ENCODE measurements at regions not wholly inside any gene's neighbourhood (a gene's known extent, or its start where the extent isn't known, plus 50 kb on each side); places are given as distances from the start of the nearest gene placed in this dataset.

DNA sequence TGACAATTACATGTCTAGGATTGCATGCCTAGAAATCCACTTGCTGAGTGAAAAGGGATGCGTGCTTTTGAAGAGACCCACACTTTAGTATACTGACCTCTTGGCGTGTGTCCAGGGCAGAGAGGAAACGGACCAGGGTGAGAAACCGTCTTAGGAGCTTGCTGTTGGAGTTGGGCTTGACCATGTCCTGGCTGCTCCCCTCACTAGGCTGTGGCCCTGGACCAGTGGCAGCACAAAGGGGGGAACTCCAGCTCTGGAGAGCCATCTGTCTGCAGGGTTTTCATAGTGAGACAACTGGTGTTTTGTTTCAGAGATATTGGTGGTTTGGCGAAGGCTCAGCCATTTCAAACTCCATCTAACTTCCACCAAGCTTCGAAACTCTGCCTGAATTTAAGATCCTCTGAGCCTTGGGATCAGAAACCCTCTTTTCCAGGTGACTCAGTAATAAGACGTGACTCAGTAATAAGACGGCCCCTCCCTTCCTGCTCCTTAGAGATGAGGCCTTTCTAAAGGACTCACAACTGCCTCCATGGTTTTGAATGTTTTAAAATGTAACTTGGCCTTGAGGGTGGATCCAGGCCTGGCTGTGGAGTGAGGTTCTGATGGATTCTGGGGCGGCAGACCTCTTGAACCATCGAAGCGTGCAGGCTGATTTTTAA lies 165.8 kb downstream of the MELK start:
- TF ChIP-seq TAF1 (IDR thresholded peaks at IDR 0.05; ENCODE audit: control insufficient read depth, extremely low read depth, insufficient read depth, low read length, severe bottlenecking) = no peak
- no peak for TF ChIP-seq CEBPB (tag; IDR thresholded peaks at IDR 0.05)
- TF ChIP-seq ZNF146 (CRISPR knock-in tag; IDR thresholded peaks at IDR 0.05; ENCODE audit: unreplicated experiment) = no peak
- TF ChIP-seq, protein P1, sequence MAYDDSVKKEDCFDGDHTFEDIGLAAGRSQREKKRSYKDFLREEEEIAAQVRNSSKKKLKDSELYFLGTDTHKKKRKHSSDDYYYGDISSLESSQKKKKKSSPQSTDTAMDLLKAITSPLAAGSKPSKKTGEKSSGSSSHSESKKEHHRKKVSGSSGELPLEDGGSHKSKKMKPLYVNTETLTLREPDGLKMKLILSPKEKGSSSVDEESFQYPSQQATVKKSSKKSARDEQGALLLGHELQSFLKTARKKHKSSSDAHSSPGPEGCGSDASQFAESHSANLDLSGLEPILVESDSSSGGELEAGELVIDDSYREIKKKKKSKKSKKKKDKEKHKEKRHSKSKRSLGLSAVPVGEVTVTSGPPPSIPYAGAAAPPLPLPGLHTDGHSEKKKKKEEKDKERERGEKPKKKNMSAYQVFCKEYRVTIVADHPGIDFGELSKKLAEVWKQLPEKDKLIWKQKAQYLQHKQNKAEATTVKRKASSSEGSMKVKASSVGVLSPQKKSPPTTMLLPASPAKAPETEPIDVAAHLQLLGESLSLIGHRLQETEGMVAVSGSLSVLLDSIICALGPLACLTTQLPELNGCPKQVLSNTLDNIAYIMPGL (CRISPR knock-in tag; IDR thresholded peaks at IDR 0.05) = no peak
- no peak for TF ChIP-seq ZNF274 (IDR thresholded peaks at IDR 0.05; ENCODE audit: borderline replicate concordance, low read depth, low read length)
- TF ChIP-seq TCF3 (CRISPR knock-in tag; IDR thresholded peaks at IDR 0.05) = no peak
- TF ChIP-seq FOXJ2 (tag; IDR thresholded peaks at IDR 0.05) = no peak
- TF ChIP-seq SUPT5H (IDR thresholded peaks at IDR 0.05) = no peak
- no peak for TF ChIP-seq SIRT6 (IDR thresholded peaks at IDR 0.05; ENCODE audit: low read depth, low read length)
- TF ChIP-seq EP300 (IDR thresholded peaks at IDR 0.05; ENCODE audit: low read length) = no peak

All from K562 (cell line).